ENCODE measurements at regions not wholly inside any gene's neighbourhood (a gene's known extent, or its start where the extent isn't known, plus 50 kb on each side); places are given as distances from the start of the nearest gene placed in this dataset.

- Histone ChIP-seq H3K4me2 (ENCODE audit: insufficient read depth, insufficient read length, low read length) (no peak overlapping the region), H3K56ac (ENCODE audit: insufficient read length, low read depth, low read length) (no peak overlapping the region), H3K27me3 (ENCODE audit: insufficient read depth, low read length) (no peaks in the 10 kb centered on the region), H4K5ac (ENCODE audit: insufficient read length, low read depth, low read length) (no peak overlapping the region), H3K79me1 (ENCODE audit: insufficient read depth, low read depth, low read length, poor library complexity, severe bottlenecking) (no peaks in the 10 kb centered on the region), H4K8ac (replicated peaks; ENCODE audit: insufficient read length, low read depth, low read length) (no peak overlapping the region), H3K9me3 (ENCODE audit: control insufficient read depth, low read depth, low read length) (no peaks in the 10 kb centered on the region), H4K20me1 (ENCODE audit: control insufficient read depth, insufficient read depth, insufficient read length) (no peaks in the 10 kb centered on the region), H3K4ac (ENCODE audit: low read depth, low read length) (no peak overlapping the region), H2BK5ac (ENCODE audit: insufficient read length, low read length) (no peak overlapping the region), H2AFZ (ENCODE audit: low read length) (no peak overlapping the region), H2BK15ac (ENCODE audit: low read depth, low read length) (no peak overlapping the region), H3K9ac (ENCODE audit: extremely low read depth, insufficient read length, low read length) (no peak overlapping the region), H3K14ac (ENCODE audit: insufficient read depth, low read length) (no peak overlapping the region), H3T11ph (ENCODE audit: low read length) (no peak overlapping the region), H3K27ac (ENCODE audit: insufficient read length, low read depth, low read length) (no peak overlapping the region), H2BK120ac (ENCODE audit: low read depth, low read length, poor library complexity, severe bottlenecking) (no peak overlapping the region), H3K23me2 (ENCODE audit: insufficient read length, low read depth, low read length, poor library complexity, severe bottlenecking) (no peaks in the 10 kb centered on the region), H3K79me2 (ENCODE audit: insufficient read depth, low read length) (no peaks in the 10 kb centered on the region), H3K23ac (ENCODE audit: insufficient read length, low read depth, low read length) (no peak overlapping the region), H2AK5ac (ENCODE audit: insufficient read length, low read length) (no peak overlapping the region), H2BK20ac (ENCODE audit: low read depth, low read length, poor library complexity, severe bottlenecking) (no peak overlapping the region), H2BK12ac (ENCODE audit: insufficient read length, low read depth, low read length) (no peak overlapping the region), H4K91ac (ENCODE audit: insufficient read length, low read depth, low read length) (no peak overlapping the region), H3K4me1 (ENCODE audit: insufficient read depth, low read length) (no peaks in the 10 kb centered on the region), H3K18ac (ENCODE audit: insufficient read length, low read depth, low read length) (no peak overlapping the region)
- Mint-ChIP-seq H3K9me3 (no peaks in the 10 kb centered on the region), H3K36me3 (ENCODE audit: insufficient read depth in 1 of 3, low read depth in 3 of 3) (no peaks in the 10 kb centered on the region; a peak in 1 of 7 replicates), H3K4me3 (no peak overlapping the region), H3K4me1 (no peaks in the 10 kb centered on the region), H3K27me3 (ENCODE audit: low read depth) (no peaks in the 10 kb centered on the region), H3K27ac (no peak overlapping the region)
- WGBS (ENCODE audit: extremely low coverage, insufficient read length, low lambda C conversion rate), result no CpG with 5 or more reads among the region's 4 CpGs
- no peak for TF ChIP-seq CTCF (conservative IDR thresholded peaks at IDR 0.05)
- DNase-seq, result no peak
Measured at GRCh38 chr3:111285694-111286093, 214.1 kb downstream of the NECTIN3 start.
